SK-N-SH treated with all-trans-retinoic acid at 6 μM for 48 hours (cell line): ENCODE measurements at regions not wholly inside any gene's neighbourhood (a gene's known extent, or its start where the extent isn't known, plus 50 kb on each side); places are given as distances from the start of the nearest gene placed in this dataset.

Experiments used
- ESRRG ChIP-seq: fragments of 250-450 bp; sonication (Bioruptor Pico); IDR thresholded peaks from 2 replicates; pipeline ENCODE4 v1.6.1; 2021; ENCODE audit warnings: mild to moderate bottlenecking
- GLIS3 ChIP-seq: fragments of 250-450 bp; sonication (Bioruptor Pico); IDR thresholded peaks from 2 replicates; pipeline ENCODE4 v1.5.0; 2020; ENCODE audit warnings: mild to moderate bottlenecking, moderate library complexity
- RARB ChIP-seq: fragments of 250-450 bp; sonication (Bioruptor Pico); IDR thresholded peaks from 2 replicates; pipeline ENCODE4 v1.8.0; 2021; ENCODE audit warnings: mild to moderate bottlenecking, moderate library complexity
- SNAI2 ChIP-seq: fragments of 250-450 bp; sonication (Bioruptor Pico); IDR thresholded peaks from 2 replicates; pipeline ENCODE4 v1.5.0; 2020; ENCODE audit warnings: mild to moderate bottlenecking, moderate library complexity
- TF ChIP-seq, protein P1 (sequence below): fragments of 250-450 bp; sonication (Bioruptor Pico); IDR thresholded peaks from 2 replicates; pipeline ENCODE4 v1.5.1; 2020; ENCODE audit warnings: low read depth, mild to moderate bottlenecking, moderate library complexity
- TF ChIP-seq, protein P2 (sequence below): fragments of 250-450 bp; sonication (Bioruptor Pico); IDR thresholded peaks from 2 replicates; pipeline ENCODE4 v1.8.0; 2020; ENCODE audit warnings: mild to moderate bottlenecking, moderate library complexity, borderline replicate concordance

DNA sequence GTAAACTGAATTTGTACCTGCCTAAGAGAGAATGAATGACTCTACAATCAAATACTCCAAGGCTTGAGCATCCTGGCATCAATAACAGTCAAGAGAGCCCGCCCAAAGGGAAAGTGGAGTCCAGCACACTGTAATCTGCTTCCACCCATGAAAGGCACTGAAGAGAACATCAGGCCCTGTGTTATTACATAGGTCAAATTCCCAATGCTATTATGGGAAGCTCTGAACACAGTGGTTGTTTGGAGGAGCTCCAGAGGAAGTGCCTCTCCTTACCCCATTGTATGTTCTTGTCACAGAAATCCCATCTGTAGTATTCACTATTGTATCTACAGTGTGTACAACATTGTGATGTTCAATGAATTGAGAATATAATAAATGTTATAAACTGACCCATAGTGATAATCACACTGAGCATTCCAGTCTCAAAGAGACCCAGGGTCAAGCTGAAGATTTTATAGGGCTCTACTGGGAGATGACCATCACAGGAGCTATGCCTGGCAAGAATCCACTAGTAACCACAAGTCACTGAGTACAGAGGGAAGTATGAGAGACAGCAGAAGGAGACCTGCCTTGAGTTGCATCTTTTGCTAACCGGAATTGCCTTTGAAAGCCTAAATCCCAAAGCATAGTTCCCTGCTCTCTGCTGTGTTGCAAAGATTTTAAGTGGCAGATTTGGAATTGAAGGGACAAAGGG lies 446.7 kb downstream of the GJA1 start:
- no peak for TF ChIP-seq SNAI2 (CRISPR knock-in tag)
- TF ChIP-seq, protein P1, sequence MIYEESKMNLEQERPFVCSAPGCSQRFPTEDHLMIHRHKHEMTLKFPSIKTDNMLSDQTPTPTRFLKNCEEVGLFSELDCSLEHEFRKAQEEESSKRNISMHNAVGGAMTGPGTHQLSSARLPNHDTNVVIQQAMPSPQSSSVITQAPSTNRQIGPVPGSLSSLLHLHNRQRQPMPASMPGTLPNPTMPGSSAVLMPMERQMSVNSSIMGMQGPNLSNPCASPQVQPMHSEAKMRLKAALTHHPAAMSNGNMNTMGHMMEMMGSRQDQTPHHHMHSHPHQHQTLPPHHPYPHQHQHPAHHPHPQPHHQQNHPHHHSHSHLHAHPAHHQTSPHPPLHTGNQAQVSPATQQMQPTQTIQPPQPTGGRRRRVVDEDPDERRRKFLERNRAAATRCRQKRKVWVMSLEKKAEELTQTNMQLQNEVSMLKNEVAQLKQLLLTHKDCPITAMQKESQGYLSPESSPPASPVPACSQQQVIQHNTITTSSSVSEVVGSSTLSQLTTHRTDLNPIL (CRISPR knock-in tag) = no peak
- TF ChIP-seq ESRRG (CRISPR knock-in tag) = no peak
- TF ChIP-seq RARB = no peak
- TF ChIP-seq, protein P2, sequence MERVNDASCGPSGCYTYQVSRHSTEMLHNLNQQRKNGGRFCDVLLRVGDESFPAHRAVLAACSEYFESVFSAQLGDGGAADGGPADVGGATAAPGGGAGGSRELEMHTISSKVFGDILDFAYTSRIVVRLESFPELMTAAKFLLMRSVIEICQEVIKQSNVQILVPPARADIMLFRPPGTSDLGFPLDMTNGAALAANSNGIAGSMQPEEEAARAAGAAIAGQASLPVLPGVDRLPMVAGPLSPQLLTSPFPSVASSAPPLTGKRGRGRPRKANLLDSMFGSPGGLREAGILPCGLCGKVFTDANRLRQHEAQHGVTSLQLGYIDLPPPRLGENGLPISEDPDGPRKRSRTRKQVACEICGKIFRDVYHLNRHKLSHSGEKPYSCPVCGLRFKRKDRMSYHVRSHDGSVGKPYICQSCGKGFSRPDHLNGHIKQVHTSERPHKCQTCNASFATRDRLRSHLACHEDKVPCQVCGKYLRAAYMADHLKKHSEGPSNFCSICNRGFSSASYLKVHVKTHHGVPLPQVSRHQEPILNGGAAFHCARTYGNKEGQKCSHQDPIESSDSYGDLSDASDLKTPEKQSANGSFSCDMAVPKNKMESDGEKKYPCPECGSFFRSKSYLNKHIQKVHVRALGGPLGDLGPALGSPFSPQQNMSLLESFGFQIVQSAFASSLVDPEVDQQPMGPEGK = no peak
- no peak for TF ChIP-seq GLIS3
